Lower leg skin (tissue), 4 donors: ENCODE measurements at regions not wholly inside any gene's neighbourhood (a gene's known extent, or its start where the extent isn't known, plus 50 kb on each side); places are given as distances from the start of the nearest gene placed in this dataset.

Experiments used
- DNase-seq, 2 donors: peaks; one replicate each; pipeline ENCODE4 v3.0.0-alpha.2; 2019; ENCODE audit warnings: low spot score in 2 of 2
- H3K4me3 ChIP-seq: fragments of 200-600 bp; sonication (generic); 2 replicates; pipeline ENCODE4 v1.5.1; 2017; ENCODE audit warnings: mild to moderate bottlenecking, low read depth; ENCODE audit not compliant: poor library complexity, severe bottlenecking
- CTCF ChIP-seq, 3 donors: fragments of 450-650 bp; IDR thresholded peaks; one replicate each; pipeline ENCODE4 v1.5.1; 2016; ENCODE audit warnings: antibody characterized with exemption in 3 of 3, mild to moderate bottlenecking in 3 of 3, moderate library complexity in 2 of 3
- POLR2A ChIP-seq, 2 donors: fragments of 450-650 bp; IDR thresholded peaks; one replicate each; pipeline ENCODE4 v1.6.1; 2016 to 2017; ENCODE audit warnings: antibody characterized with exemption in 2 of 2, mild to moderate bottlenecking in 1 of 2, moderate library complexity in 1 of 2
- WGBS, 2 donors: methylation state at CpG; one replicate each; pipeline ENCODE4 v1.1.5; 2018; 5-methylcytosine and 5-hydroxymethylcytosine counted together
- intact Hi-C: fragments of 100-400 bp; cut with DNase I; formaldehyde crosslinking; loops from one replicate; pipeline ENCODE4 v1.15.0; 2023; ENCODE audit warnings: low total_unique reads

GRCh38 chr21:22200378-22201092 is 1202.3 kb downstream of the NCAM2 start:
- DNase-seq, result no peak
- H3K4me3 ChIP-seq, result no peak overlapping the region
- TF ChIP-seq CTCF (IDR thresholded peaks at IDR 0.05), result no peak
- no peak for TF ChIP-seq POLR2A (IDR thresholded peaks at IDR 0.05)
- intact Hi-C loops, result no loop called here
- 43 to 51% methylated on average over 4 of the region's 4 CpGs for WGBS, 2 donors

GRCh38 chr21:22201126-22201525 is 1202.9 kb downstream of the NCAM2 start:
- H3K4me3 ChIP-seq, result no peak overlapping the region
- 55 to 71% methylated on average over 4 of the region's 4 CpGs for WGBS, 2 donors
- intact Hi-C loops, result no loop called here
- TF ChIP-seq CTCF (IDR thresholded peaks at IDR 0.05) (no peak), POLR2A (IDR thresholded peaks at IDR 0.05) (no peak)
- DNase-seq, result no peak

GRCh38 chr21:22201669-22202068 is 1203.5 kb downstream of the NCAM2 start:
- no peak for TF ChIP-seq CTCF (IDR thresholded peaks at IDR 0.05)

GRCh38 chr21:22209304-22209700 is 1211.1 kb downstream of the NCAM2 start:
- WGBS, 2 donors, result 89 to 93% methylated on average over 1 of the region's 1 CpG
- no peak for DNase-seq
- intact Hi-C loops, result no loop called here
- TF ChIP-seq POLR2A (IDR thresholded peaks at IDR 0.05) (no peak), CTCF (IDR thresholded peaks at IDR 0.05) (no peak)
- H3K4me3 ChIP-seq, result no peak overlapping the region

More at GRCh38 chr21:22201669-22202068, 1203.5 kb downstream of the NCAM2 start:
- no peak for DNase-seq
- WGBS, 2 donors, result 86 to 87% methylated on average over 1 of the region's 1 CpG
- intact Hi-C loops, result no loop called here
- H3K4me3 ChIP-seq, result no peak overlapping the region

- intact Hi-C loops, result no loop called here
- WGBS, 2 donors, result 74 to 83% methylated on average over 2 of the region's 2 CpGs
- no peak for DNase-seq
- H3K4me3 ChIP-seq, result no peak overlapping the region
- TF ChIP-seq CTCF (IDR thresholded peaks at IDR 0.05), result no peak
- TF ChIP-seq POLR2A (IDR thresholded peaks at IDR 0.05), result no peak
These were observed 1213.7 kb downstream of the NCAM2 start for GRCh38 chr21:22211943-22212342.

- intact Hi-C loops, result no loop called here
- no peak for DNase-seq
- 37 to 43% methylated on average over 3 of the region's 3 CpGs for WGBS, 2 donors
- TF ChIP-seq CTCF (IDR thresholded peaks at IDR 0.05) (no peak), POLR2A (IDR thresholded peaks at IDR 0.05) (no peak)
- H3K4me3 ChIP-seq, result no peak overlapping the region
These were observed 1225.2 kb downstream of the NCAM2 start for GRCh38 chr21:22223385-22223784.
